Natural killer cell treated with Interleukin-12 subunit alpha and Interleukin-12 subunit beta and Interleukin-15 and Interleukin-18, amount 100 ng/mL, for 72 hours (primary cell): ENCODE measurements at regions not wholly inside any gene's neighbourhood (a gene's known extent, or its start where the extent isn't known, plus 50 kb on each side); places are given as distances from the start of the nearest gene placed in this dataset.

ENCODE experiments used
- ATAC-seq, 2 donors: fragments of 150-1000 bp; cut with Tn5 transposase in 1 of 2; sonication (Bioruptor Pico), chemical (Tn5 transposase) in 1 of 2; 2 replicates each; pipeline ENCODE4 v1.10.0; 2021
- DNase-seq: peaks from one replicate; pipeline ENCODE4 v3.0.0; 2022; ENCODE audit warnings: low spot score
- H3K27ac Mint-ChIP-seq, 2 donors: 1 replicate in 1 of 2; 2 replicates in 1 of 2; pipeline ENCODE4 v1.8.0; 2022; ENCODE audit warnings: mixed read lengths in 2 of 2, mild to moderate bottlenecking in 1 of 2, moderate library complexity in 1 of 2
- H3K27me3 Mint-ChIP-seq, 2 donors: 1 replicate in 1 of 2; 2 replicates in 1 of 2; pipeline ENCODE4 v1.8.0; 2022; ENCODE audit warnings: mixed read lengths in 2 of 2
- H3K36me3 Mint-ChIP-seq: one replicate; pipeline ENCODE4 v1.8.0; 2022; ENCODE audit warnings: mixed read lengths
- H3K4me1 Mint-ChIP-seq, 2 donors: 1 replicate in 1 of 2; 2 replicates in 1 of 2; pipeline ENCODE4 v1.8.0; 2022; ENCODE audit warnings: low read depth in 2 of 2, mixed read lengths in 2 of 2, mild to moderate bottlenecking in 1 of 2
- H3K4me3 Mint-ChIP-seq: one replicate; pipeline ENCODE4 v1.8.0; 2022; ENCODE audit warnings: mixed read lengths
- H3K9me3 Mint-ChIP-seq: 2 replicates; pipeline ENCODE4 v1.8.0; 2022; ENCODE audit warnings: mixed read lengths

- Mint-ChIP-seq H3K4me1 (no peaks in the 10 kb centered on the region), H3K4me3 (no peak overlapping the region), H3K9me3 (peaks cover 6% of the 10 kb centered on the region), H3K27me3 (no peaks in the 10 kb centered on the region), H3K36me3 (no peaks in the 10 kb centered on the region), H3K27ac (no peak overlapping the region)
- ATAC-seq (no peak), DNase-seq (no peak)
Observed at GRCh38 chr2:57437077-57437476, 609.5 kb upstream of the VRK2 start.

- Mint-ChIP-seq H3K27me3 (no peaks in the 10 kb centered on the region), H3K4me1 (no peaks in the 10 kb centered on the region), H3K36me3 (no peaks in the 10 kb centered on the region), H3K4me3 (no peak overlapping the region), H3K27ac (no peak overlapping the region), H3K9me3 (peaks cover 9% of the 10 kb centered on the region)
- ATAC-seq (no peak), DNase-seq (no peak)
Observed at GRCh38 chr2:57440437-57440836, 606.2 kb upstream of the VRK2 start.

GRCh38 chr2:57443086-57443485 is 603.5 kb upstream of the VRK2 start:
- Mint-ChIP-seq H3K4me1 (no peaks in the 10 kb centered on the region), H3K4me3 (no peak overlapping the region), H3K36me3 (no peaks in the 10 kb centered on the region), H3K27me3 (no peaks in the 10 kb centered on the region), H3K27ac (no peak overlapping the region), H3K9me3 (peaks cover 3% of the 10 kb centered on the region)
- no peak for DNase-seq
- no peak for ATAC-seq

GRCh38 chr2:57443973-57444521 is 602.6 kb upstream of the VRK2 start:
- H3K4me1 Mint-ChIP-seq = no peaks in the 10 kb centered on the region
- no peak for ATAC-seq

GRCh38 chr2:57444752-57445430 is 601.7 kb upstream of the VRK2 start:
- H3K4me3 Mint-ChIP-seq = no peak overlapping the region
- no peaks in the 10 kb centered on the region for H3K27me3 Mint-ChIP-seq
- no peaks in the 10 kb centered on the region for H3K4me1 Mint-ChIP-seq
- DNase-seq (no peak), ATAC-seq (no peak)
- H3K36me3 Mint-ChIP-seq = no peaks in the 10 kb centered on the region
- H3K27ac Mint-ChIP-seq = no peak overlapping the region
- peaks cover 3% of the 10 kb centered on the region for H3K9me3 Mint-ChIP-seq

More at GRCh38 chr2:57443973-57444521, 602.6 kb upstream of the VRK2 start:
- H3K9me3 Mint-ChIP-seq = peaks cover 3% of the 10 kb centered on the region
- DNase-seq = no peak
- no peaks in the 10 kb centered on the region for H3K36me3 Mint-ChIP-seq
- H3K27me3 Mint-ChIP-seq = no peaks in the 10 kb centered on the region
- no peak overlapping the region for H3K4me3 Mint-ChIP-seq
- no peak overlapping the region for H3K27ac Mint-ChIP-seq

- H3K27me3 Mint-ChIP-seq = no peaks in the 10 kb centered on the region
- no peak overlapping the region for H3K27ac Mint-ChIP-seq
- DNase-seq = no peak
- peaks cover 12% of the 10 kb centered on the region for H3K9me3 Mint-ChIP-seq
- H3K36me3 Mint-ChIP-seq = no peaks in the 10 kb centered on the region
- ATAC-seq = no peak
- no peak overlapping the region for H3K4me3 Mint-ChIP-seq
- H3K4me1 Mint-ChIP-seq = no peaks in the 10 kb centered on the region
Observed at GRCh38 chr2:57448816-57449215, 597.8 kb upstream of the VRK2 start.

- Mint-ChIP-seq H3K27ac (no peak overlapping the region), H3K9me3 (peaks cover 10% of the 10 kb centered on the region), H3K27me3 (no peaks in the 10 kb centered on the region), H3K36me3 (no peaks in the 10 kb centered on the region), H3K4me1 (no peaks in the 10 kb centered on the region), H3K4me3 (no peak overlapping the region)
- no peak for DNase-seq
- no peak for ATAC-seq
Observed at GRCh38 chr2:57450170-57450569, 596.4 kb upstream of the VRK2 start.

- Mint-ChIP-seq H3K4me1 (no peaks in the 10 kb centered on the region), H3K27me3 (no peaks in the 10 kb centered on the region), H3K9me3 (peaks cover 9% of the 10 kb centered on the region), H3K4me3 (no peak overlapping the region), H3K36me3 (no peaks in the 10 kb centered on the region), H3K27ac (no peak overlapping the region)
- DNase-seq (no peak), ATAC-seq (no peak)
Observed at GRCh38 chr2:57452634-57453033, 594.0 kb upstream of the VRK2 start.

- Mint-ChIP-seq H3K27me3 (no peaks in the 10 kb centered on the region), H3K27ac (no peak overlapping the region), H3K4me3 (no peak overlapping the region), H3K4me1 (no peaks in the 10 kb centered on the region), H3K36me3 (no peaks in the 10 kb centered on the region), H3K9me3 (peaks cover 9% of the 10 kb centered on the region)
- DNase-seq (no peak), ATAC-seq (no peak)
Observed at GRCh38 chr2:57453945-57454344, 592.7 kb upstream of the VRK2 start.

GRCh38 chr2:57460396-57461276 is 586.0 kb upstream of the VRK2 start:
- no peak overlapping the region for H3K27ac Mint-ChIP-seq
- peaks cover 12% of the 10 kb centered on the region for H3K9me3 Mint-ChIP-seq
- DNase-seq (no peak), ATAC-seq (no peak)
- no peaks in the 10 kb centered on the region for H3K27me3 Mint-ChIP-seq
- peaks cover 5% of the 10 kb centered on the region for H3K36me3 Mint-ChIP-seq
- no peak overlapping the region for H3K4me3 Mint-ChIP-seq
- no peaks in the 10 kb centered on the region for H3K4me1 Mint-ChIP-seq

- DNase-seq = no peak
- Mint-ChIP-seq H3K9me3 (peaks cover 16% of the 10 kb centered on the region), H3K4me3 (no peak overlapping the region), H3K4me1 (peaks cover 0 to 2% of the 10 kb centered on the region in 2 donors), H3K27me3 (no peaks in the 10 kb centered on the region), H3K36me3 (peaks cover 5% of the 10 kb centered on the region), H3K27ac (no peak overlapping the region)
- no peak for ATAC-seq
Observed at GRCh38 chr2:57461624-57462023, 585.0 kb upstream of the VRK2 start.

GRCh38 chr2:57465067-57465466 is 581.5 kb upstream of the VRK2 start:
- Mint-ChIP-seq H3K4me1 (peaks cover 0 to 2% of the 10 kb centered on the region in 2 donors), H3K9me3 (peaks cover 18% of the 10 kb centered on the region), H3K36me3 (peaks cover 5% of the 10 kb centered on the region), H3K27ac (no peak overlapping the region), H3K27me3 (no peaks in the 10 kb centered on the region), H3K4me3 (no peak overlapping the region)
- no peak for ATAC-seq
- no peak for DNase-seq

- Mint-ChIP-seq H3K4me3 (no peak overlapping the region), H3K27ac (no peak overlapping the region), H3K9me3 (peaks cover 13% of the 10 kb centered on the region), H3K4me1 (peaks cover 0 to 2% of the 10 kb centered on the region in 2 donors), H3K36me3 (peaks cover 5% of the 10 kb centered on the region), H3K27me3 (no peaks in the 10 kb centered on the region)
- DNase-seq (no peak), ATAC-seq (no peak)
Observed at GRCh38 chr2:57465967-57466366, 580.6 kb upstream of the VRK2 start.

GRCh38 chr2:57475391-57475790 is 571.2 kb upstream of the VRK2 start:
- H3K4me3 Mint-ChIP-seq = no peak overlapping the region
- H3K4me1 Mint-ChIP-seq = no peaks in the 10 kb centered on the region
- ATAC-seq (no peak), DNase-seq (no peak)
- peaks cover 8% of the 10 kb centered on the region for H3K9me3 Mint-ChIP-seq
- no peaks in the 10 kb centered on the region for H3K27me3 Mint-ChIP-seq
- H3K27ac Mint-ChIP-seq = no peak overlapping the region
- H3K36me3 Mint-ChIP-seq = no peaks in the 10 kb centered on the region
